Stimulated activated CD8-positive, alpha-beta memory T cell treated with anti-CD3 and anti-CD28 coated beads, Interleukin-4, amount 100 ng/mL, for 1 hour (primary cell): ENCODE measurements at regions not wholly inside any gene's neighbourhood (a gene's known extent, or its start where the extent isn't known, plus 50 kb on each side); places are given as distances from the start of the nearest gene placed in this dataset.
"Not testable (repeated sequence)": the region's sequence is repeated elsewhere in the genome, so short reads cannot be mapped to it uniquely, and the experiment has no call there.

Experiments
- DNase-seq, 2 donors: peaks; one replicate each; pipeline ENCODE4 v3.0.0-alpha.2; 2020; ENCODE audit warnings: low read depth in 2 of 2, low spot score in 1 of 2

GRCh38 chr2:238775591-238775990 is 72.3 kb upstream of the TWIST2 start:
- no peak for DNase-seq

GRCh38 chr2:238776003-238776760 is 71.7 kb upstream of the TWIST2 start:
- DNase-seq, result no peak

- DNase-seq, result not testable (repeated sequence)
Measured at GRCh38 chr2:238776761-238777046, 71.2 kb upstream of the TWIST2 start.

GRCh38 chr2:238777369-238778067 is 70.4 kb upstream of the TWIST2 start:
- no peak for DNase-seq

GRCh38 chr2:238784671-238785527 is 63.0 kb upstream of the TWIST2 start:
- peak in 1 of 2 donors; percentile 31 for DNase-seq

GRCh38 chr2:238785528-238785860 is 62.4 kb upstream of the TWIST2 start:
- no peak for DNase-seq

- DNase-seq, result no peak
Measured at GRCh38 chr2:238786379-238786778, 61.5 kb upstream of the TWIST2 start.

GRCh38 chr2:238786792-238787490 is 60.9 kb upstream of the TWIST2 start:
- DNase-seq, result no peak

GRCh38 chr2:238787501-238787900 is 60.4 kb upstream of the TWIST2 start:
- no peak for DNase-seq

- DNase-seq, result no peak
Measured at GRCh38 chr2:238789317-238789806, 58.5 kb upstream of the TWIST2 start.

GRCh38 chr2:238790126-238790832 is 57.6 kb upstream of the TWIST2 start:
- DNase-seq, result no peak

- DNase-seq, result no peak
Measured at GRCh38 chr2:238790833-238791230, 57.1 kb upstream of the TWIST2 start.

- no peak for DNase-seq
Measured at GRCh38 chr2:238791354-238791753, 56.5 kb upstream of the TWIST2 start.

GRCh38 chr2:238793306-238793705 is 54.6 kb upstream of the TWIST2 start:
- no peak for DNase-seq

GRCh38 chr2:238793801-238794449 is 54.0 kb upstream of the TWIST2 start:
- DNase-seq, result no peak

- no peak for DNase-seq
Measured at GRCh38 chr2:238796223-238796885, 51.5 kb upstream of the TWIST2 start.

- DNase-seq, result no peak
Measured at GRCh38 chr2:238797537-238797936, 50.3 kb upstream of the TWIST2 start.
